ENCODE measurements at regions not wholly inside any gene's neighbourhood (a gene's known extent, or its start where the extent isn't known, plus 50 kb on each side); places are given as distances from the start of the nearest gene placed in this dataset.

- no peak for DNase-seq (ENCODE audit: low read depth in 4 of 4, low spot score in 1 of 4)
Observed at GRCh38 chr3:148206446-148206845, 491.3 kb upstream of the AGTR1 start.

- DNase-seq (ENCODE audit: low read depth in 4 of 4, low spot score in 1 of 4), result no peak
Observed at GRCh38 chr3:148208975-148209374, 488.7 kb upstream of the AGTR1 start.

- DNase-seq (ENCODE audit: low read depth in 4 of 4, low spot score in 1 of 4), result no peak
Observed at GRCh38 chr3:148211725-148212124, 486.0 kb upstream of the AGTR1 start.

GRCh38 chr3:148214705-148215104 lies 483.0 kb upstream of the AGTR1 start:
- DNase-seq (ENCODE audit: low read depth in 4 of 4, low spot score in 1 of 4), result no peak

DNA sequence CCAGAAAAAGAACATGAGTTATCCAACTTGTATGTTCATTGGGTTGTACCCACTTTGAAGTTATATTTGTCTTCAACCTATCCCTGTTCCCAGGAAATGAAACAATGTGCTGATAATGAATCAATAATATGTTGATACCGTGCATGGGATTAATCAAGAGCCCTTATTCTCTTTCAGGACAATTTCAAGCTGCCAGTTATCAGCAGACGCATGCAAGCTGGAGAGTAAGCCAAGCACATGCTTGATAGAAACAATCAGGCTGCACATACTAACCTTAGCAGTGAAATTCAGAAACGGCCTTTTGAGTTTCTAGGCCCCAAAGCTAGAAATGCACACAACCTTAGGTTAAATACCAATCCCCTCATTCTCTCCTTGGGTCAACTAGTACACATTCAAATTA lies 480.4 kb upstream of the AGTR1 start:
- DNase-seq (ENCODE audit: low read depth in 4 of 4, low spot score in 1 of 4), result no peak

DNA sequence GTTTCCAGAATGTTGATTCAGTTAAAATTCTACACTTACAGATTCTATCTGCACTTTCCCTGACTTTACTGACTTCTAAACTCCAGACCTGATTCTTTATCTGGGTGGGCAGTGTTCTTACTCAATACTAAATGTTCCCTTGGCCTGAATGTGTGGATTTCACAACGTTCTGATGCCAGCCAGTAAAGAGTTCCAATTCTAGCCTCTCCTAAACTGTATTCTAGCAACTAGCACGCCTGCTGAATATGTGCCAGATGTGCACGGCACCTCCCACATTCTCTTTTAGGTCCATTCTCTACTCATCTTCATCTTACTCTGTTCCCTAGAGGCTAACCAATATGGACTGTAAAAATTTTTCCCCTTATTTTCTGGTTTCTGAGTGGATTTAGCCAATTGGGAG lies 479.5 kb upstream of the AGTR1 start:
- no peak for DNase-seq (ENCODE audit: low read depth in 4 of 4, low spot score in 1 of 4)

GRCh38 chr3:148219999-148220398 lies 477.7 kb upstream of the AGTR1 start:
- DNase-seq (ENCODE audit: low read depth in 4 of 4, low spot score in 1 of 4), result no peak

- DNase-seq (ENCODE audit: low read depth in 4 of 4, low spot score in 1 of 4), result no peak
Observed at GRCh38 chr3:148221303-148221702, 476.4 kb upstream of the AGTR1 start.

DNA sequence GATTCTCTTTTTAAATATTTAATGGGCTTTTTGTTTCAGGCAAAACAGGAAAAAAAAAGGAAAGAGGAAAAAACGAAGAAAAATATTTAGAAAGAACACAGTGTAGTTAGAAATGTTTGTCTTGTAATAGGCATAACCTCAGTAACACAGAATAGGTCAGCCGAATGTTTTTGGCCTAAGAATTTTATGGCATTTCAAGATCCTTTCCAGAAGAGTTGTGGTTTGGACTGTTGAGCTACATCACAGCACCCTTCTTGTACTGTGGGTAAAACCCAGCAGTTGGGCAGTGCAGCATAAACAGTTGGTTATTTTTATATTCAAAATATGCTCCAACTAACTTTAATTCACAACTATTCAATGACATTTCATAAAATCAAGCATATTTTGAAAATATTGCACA lies 474.4 kb upstream of the AGTR1 start:
- DNase-seq (ENCODE audit: low read depth in 4 of 4, low spot score in 1 of 4), result no peak

DNA sequence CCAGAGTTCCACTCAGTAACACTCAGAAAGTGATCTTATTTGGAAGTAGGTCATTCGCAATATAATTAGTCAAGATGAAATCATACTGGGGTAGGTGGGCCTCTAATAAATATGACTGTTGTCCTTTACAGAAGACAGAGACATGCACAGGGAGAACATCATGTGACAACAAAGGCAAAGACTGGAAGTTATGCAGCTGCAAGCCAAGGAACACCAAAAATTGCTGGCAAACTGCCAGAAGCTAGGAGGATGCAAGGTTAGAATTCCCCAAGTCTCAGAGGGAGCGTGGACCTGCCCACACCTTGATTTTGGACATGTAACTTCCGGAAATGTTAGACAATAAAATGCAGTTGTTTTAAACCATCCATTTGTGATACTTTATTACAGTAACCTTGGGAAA lies 471.5 kb upstream of the AGTR1 start:
- DNase-seq (ENCODE audit: low read depth in 4 of 4, low spot score in 1 of 4), result no peak

DNA sequence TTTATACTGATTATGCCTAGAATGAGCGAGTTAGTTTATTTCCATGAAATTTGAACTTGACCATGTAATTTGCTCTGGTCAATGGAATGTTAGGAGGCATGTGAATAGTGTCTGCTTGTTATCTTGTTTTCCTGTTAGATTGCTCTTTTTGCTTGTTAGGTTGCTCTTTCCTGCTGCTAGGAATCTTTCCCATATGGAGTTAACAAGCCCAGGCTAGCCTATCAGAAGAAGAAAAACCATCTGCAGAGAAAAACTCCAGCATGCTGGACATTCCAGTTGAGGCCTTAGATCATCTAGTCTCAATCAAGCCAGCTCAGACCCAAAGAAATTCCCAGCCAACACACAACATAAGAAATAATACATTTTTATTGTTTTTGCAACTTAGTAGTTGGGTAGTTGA lies 470.2 kb upstream of the AGTR1 start:
- no peak for DNase-seq (ENCODE audit: low read depth in 4 of 4, low spot score in 1 of 4)

- no peak for DNase-seq (ENCODE audit: low read depth in 4 of 4, low spot score in 1 of 4)
Observed at GRCh38 chr3:148229107-148229506, 468.6 kb upstream of the AGTR1 start.

- DNase-seq (ENCODE audit: low read depth in 4 of 4, low spot score in 1 of 4), result no peak
Observed at GRCh38 chr3:148230473-148230872, 467.2 kb upstream of the AGTR1 start.

DNA sequence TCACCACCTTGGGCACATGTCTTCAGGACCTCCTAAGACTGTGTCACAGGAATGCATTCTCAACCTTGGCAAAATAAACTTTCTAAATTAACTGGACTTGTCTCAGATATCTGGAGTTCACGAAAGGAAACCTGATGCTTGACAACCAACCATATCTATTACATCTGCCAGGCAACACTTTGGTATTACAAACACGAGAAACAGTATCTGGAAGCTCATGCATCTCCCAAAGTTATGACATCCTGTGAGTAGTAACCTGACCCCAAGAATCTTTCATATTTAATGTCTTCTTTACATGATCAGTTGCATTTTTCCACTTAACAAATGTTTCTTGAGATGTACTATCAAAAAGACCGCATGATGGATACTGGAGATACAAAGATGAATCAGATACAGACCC lies 465.3 kb upstream of the AGTR1 start:
- no peak for DNase-seq (ENCODE audit: low read depth in 4 of 4, low spot score in 1 of 4)

DNA sequence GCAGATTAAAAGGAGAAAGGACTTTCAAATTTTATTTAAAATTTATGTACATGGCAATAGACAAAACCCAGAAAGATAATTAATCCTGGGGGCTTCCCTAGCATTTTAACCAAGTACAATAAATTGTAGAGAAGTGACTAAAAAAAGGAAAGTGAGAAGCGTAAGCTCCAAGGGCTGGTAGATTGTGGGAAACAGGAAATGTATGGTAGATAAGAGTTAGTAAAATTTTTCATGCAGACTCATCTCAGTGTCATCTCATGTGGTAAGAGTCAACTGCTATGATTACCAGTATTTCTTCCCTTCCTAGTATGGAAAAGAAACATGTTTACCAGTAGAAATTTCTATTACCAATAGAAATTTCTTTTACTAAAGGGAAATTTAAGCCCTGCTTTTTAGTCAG lies 464.3 kb upstream of the AGTR1 start:
- no peak for DNase-seq (ENCODE audit: low read depth in 4 of 4, low spot score in 1 of 4)

DNA sequence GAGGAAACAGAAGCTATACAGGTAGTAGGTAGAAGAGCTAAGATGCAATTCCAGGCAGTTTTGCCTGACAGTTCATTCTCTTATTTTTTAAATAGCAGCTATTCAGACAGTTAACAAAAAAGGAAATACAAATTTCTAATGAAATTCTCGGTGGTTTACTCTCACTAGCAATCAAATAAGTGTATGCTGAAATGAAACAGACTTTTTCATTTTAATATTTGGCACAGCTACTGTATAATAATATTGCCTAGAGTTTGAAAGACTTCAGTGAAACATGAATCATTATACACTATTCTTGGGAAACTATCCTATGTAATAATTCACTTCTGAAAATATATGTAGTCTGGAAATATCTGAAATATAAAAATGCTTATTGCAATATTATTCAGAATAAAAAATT lies 463.2 kb upstream of the AGTR1 start:
- no peak for DNase-seq (ENCODE audit: low read depth in 4 of 4, low spot score in 1 of 4)

GRCh38 chr3:148235566-148235965 lies 462.1 kb upstream of the AGTR1 start:
- no peak for DNase-seq (ENCODE audit: low read depth in 4 of 4, low spot score in 1 of 4)

GRCh38 chr3:148238421-148238821 lies 459.3 kb upstream of the AGTR1 start:
- no peak for DNase-seq (ENCODE audit: low read depth in 4 of 4, low spot score in 1 of 4)

DNA sequence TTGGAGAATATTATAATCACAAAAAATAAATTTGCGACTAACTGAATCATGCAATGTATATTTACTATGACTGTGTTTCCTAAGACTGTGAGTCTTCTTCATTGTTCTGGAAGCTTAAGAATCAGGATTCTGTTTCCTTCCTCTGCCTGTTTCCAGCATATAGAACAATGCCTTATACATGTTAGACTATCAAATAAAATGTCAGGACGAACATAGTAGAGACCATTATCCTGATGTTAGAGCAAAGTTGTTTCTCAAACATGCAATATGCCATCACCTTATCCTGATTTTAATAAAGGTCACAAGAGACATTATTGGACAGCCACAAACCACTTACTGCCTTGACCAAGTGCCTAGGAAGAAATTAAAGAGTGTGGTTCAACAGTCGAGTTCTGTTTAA lies 457.4 kb upstream of the AGTR1 start:
- no peak for DNase-seq (ENCODE audit: low read depth in 4 of 4, low spot score in 1 of 4)

DNA sequence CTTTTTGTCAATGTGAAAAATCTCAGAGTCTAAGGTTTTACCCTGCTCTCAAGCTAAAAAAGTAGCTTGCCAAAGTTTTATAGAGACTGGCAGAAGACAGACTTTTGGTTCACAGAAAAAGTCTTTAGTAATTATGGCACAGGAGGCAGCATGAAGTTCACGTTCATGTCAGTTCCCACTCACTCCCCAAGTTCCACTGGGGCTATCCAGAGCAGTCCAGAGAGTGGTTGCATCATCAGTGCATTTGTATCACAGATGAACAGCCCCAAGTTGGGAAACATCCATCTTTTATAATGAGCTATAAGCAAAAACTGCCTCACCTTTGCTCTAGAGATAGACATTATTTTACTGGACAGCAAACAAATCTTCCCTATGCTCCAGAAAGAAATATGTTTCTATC lies 454.1 kb upstream of the AGTR1 start:
- no peak for DNase-seq (ENCODE audit: low read depth in 4 of 4, low spot score in 1 of 4)

GRCh38 chr3:148246291-148246923 lies 451.3 kb upstream of the AGTR1 start:
- no peak for DNase-seq (ENCODE audit: low read depth in 4 of 4, low spot score in 1 of 4)

DNA sequence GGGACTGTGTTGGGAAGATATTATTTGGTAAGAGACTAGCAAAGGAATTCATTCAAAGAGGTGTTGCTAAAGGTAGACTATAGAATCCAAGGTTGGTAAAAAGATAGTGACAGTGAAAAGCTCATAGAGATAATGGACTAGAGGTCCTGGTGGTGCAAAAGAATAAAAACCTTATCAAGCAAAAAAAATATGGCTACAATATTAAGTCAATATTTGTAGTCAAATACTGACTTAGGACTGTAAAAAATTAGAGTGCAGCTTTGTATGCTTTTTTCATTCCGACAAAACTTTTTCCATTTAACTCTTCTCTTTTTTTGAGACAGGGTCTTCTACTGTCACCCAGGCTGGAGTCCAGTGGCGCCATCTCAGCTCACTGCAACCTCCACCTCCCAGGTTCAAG lies 444.0 kb upstream of the AGTR1 start:
- no peak for DNase-seq (ENCODE audit: low read depth in 4 of 4, low spot score in 1 of 4)

DNA sequence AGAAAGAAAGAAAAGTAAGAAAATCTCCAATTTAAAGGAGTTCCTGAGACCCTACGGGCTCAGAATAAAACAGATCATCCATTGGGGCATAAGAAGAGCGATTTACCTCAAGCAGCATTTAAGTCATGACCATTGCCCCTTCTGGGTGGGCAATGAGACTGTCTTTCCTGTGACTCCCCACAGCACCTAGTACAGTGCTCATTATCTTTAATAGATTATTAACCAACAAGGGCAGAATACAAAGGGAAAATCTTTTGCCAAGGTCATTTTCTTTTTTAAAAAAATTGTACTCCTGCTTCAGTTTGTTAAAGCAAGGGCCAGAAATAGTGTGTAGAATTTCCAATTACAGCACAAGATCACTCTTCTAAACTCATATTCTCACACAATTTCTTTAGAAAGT lies 443.3 kb upstream of the AGTR1 start:
- no peak for DNase-seq (ENCODE audit: low read depth in 4 of 4, low spot score in 1 of 4)

Data from stimulated activated CD4-positive, alpha-beta T cell treated with anti-CD3 and anti-CD28 coated beads, Interleukin-1b, Interleukin-23, amount 100 ng/mL, for 24 hours (primary cell).